IPS DF 4.7 (cell line): ENCODE measurements at regions not wholly inside any gene's neighbourhood (a gene's known extent, or its start where the extent isn't known, plus 50 kb on each side); places are given as distances from the start of the nearest gene placed in this dataset.
A peak's percentile ranks its signal among the peaks of the same experiment; 100 is the strongest.

Experiments used
- DNase-seq: peaks from one replicate; pipeline ENCODE4 v3.0.0-alpha.2; 2013; ENCODE audit warnings: low spot score; ENCODE audit errors: extremely low read depth

DNA sequence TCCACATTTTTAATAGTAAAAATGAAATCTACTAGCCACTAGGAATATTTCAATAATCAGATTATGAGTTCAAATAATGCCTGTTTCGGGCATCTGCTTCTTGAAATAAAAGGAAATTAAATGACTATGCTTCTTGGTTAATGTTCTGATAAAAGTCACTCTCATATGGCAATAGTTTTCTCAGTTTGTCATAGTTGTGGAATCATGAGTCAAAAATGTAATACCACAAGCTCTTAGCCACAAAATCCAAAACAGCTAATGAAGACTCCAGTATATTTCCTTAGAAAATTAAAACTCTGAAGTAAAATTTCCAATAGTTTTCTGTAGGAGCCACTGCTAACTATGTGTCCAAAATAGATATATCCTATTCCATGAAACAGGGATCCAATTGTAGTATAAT is 676.3 kb upstream of the CDH8 start:
- no peak for DNase-seq

DNA sequence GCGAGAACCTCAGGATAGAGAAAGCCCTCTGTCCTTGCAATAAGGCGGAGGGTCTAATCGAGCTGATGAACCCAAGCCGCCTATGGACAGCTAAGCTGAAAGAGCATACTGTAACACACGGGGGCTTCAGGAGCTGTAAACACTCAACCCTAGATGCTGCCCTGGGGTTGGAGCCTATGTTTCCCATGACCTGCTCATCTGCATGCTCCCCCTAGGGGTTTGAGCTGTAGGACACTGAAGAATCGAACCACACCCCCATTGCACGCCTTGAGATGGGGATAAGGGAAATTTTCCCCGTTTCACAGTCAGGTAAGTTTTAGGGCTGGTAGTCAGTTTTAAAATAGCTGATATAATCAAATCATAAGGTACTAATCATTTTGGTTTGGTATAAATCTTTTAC is 675.6 kb upstream of the CDH8 start:
- peak; percentile 7 for DNase-seq

DNA sequence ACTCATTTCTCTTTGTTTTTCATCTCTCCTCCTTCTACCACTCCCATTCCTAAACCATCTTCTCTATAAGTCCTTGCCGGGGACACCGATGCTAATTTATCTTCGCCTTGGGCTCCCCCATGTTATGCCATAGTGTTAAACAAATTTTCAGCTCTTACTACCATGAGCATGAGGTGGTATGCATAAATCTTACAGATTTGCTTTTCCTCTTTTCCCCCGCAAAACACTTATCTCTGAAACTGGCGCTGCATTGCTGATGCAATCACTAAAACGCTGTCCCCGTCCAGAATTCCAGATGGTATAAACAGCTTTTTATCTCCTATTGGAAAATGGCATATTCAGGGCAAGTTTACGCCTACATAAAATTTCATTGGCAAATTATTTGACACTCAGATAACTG is 673.6 kb upstream of the CDH8 start:
- DNase-seq = no peak

DNA sequence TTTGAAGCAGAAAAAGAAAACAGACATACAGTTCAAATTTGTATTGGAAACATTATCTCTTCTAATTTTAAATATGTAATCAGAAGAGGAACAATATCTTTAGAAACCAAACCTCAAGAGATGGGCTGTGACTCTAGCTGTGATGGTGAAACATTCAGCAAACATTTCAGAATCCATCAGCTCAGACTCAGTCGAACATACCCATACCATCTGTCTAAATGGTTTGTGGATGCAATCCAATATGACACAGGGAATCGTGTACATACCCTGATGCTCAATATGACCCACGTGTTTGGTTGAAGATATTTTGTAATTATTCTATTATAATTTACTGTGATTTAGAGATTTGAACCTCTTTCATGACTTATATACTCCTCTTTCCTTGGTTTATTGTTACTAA is 665.2 kb upstream of the CDH8 start:
- no peak for DNase-seq

DNA sequence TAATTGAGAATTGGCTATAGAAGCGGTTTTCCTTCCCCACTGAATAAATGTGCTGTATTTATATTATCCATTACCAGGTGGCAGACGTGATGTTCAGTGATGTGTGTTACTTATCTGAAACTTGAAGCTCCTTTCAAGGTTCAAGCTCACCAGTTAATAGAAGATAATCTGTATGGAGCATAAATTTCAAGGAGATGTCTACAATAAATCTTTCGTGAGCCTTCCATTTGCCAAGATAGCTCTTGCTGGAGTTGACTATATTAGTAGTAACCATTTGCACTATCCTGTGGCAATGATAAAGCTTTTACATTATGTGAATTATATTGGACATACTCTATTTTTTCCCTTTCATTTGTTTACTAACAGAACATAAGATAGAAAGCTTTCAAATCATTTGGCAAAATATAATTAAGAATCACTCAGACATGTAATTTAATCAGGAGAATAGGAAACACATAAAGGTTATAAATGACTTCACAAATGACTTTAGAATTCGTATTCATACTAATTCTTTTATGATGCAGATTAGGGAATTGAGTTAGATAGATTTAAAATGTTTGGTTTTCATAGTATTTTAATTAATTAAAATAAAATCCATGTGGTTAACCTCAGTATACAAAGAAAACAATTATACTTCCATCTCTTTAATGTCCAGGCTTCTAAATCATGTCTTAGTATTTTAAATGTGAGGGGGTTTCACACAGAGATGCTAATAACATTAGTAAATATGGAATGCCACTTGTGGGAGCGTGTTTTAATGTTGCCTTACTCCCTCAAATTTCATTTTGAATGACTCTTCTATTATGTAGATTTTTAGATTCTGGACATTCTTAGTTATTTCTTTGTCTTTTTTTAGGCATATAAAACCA is 664.4 kb upstream of the CDH8 start:
- no peak for DNase-seq

DNA sequence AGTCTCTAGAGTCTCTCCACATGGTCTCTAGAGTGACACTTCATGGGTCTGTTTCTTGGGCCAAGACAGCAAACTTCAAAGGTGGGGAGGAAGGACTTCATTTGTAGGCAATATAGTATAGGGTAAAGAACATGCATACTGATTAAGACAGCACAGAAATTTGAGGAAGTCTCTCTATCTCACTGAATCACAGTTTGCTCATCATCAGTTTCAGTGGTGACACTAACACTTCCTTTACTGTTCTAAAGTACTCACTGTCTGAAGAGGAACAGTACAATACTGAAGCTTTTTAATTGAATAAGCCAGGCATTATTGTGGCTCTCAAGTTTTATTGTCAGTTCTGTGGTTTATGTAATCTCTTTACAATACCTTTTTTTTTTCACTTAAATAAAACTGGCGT is 656.4 kb upstream of the CDH8 start:
- no peak for DNase-seq

DNA sequence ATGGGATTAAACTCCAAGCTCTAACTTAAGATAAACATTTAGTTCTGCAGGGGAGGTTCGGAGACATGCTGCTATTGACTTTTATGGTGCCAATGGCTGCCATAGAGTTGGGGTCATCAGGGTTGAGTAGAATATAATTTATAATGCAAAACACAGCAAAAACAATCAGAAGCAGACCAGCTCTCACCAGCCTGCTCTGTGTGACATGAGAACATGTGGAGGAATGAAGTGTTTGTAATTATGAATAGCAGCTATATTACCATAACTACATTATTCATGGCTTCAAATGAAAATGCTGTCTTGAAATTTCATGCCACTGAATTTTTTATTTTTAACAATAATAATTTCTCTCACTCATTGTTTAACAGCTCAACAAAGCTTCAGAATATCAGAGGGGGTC is 645.6 kb upstream of the CDH8 start:
- DNase-seq = no peak

DNA sequence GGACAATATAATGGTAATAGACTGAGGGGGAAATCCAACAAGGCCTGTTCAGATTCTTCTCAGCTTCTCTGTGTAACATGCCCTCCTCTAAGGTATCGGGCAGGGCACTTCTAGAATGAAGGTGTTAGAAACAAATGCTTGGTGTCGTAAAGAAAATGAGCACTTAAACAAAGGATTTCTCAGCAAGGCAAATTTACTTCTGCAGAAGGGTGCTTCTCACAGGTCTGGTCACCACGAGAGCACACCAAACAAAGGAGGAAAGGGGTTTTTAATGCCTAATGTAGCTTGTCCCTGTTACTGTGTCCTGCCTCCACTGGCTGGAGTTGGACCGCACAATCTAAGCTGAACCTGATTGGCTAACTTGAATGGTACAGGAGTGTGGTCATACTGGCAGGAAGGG is 642.6 kb upstream of the CDH8 start:
- no peak for DNase-seq

DNA sequence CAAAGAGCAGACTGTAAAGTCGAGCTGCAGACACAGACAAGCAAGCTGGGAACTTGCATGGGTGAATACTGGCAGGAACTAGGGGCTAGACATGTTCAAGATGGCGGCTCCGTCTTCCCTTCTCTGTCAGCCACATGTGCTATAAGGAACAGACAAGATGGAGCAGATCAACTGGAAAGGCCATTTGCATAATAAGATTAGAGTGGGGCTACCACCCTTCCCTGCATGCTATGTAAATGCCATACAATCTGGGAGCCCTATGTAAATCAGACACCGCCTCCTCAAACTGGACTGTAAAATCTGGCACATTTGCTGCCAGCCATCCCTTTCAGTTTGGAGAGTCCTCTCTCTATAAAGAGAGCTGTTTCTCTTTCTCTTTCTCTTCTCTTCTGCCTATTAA is 640.1 kb upstream of the CDH8 start:
- DNase-seq = no peak

DNA sequence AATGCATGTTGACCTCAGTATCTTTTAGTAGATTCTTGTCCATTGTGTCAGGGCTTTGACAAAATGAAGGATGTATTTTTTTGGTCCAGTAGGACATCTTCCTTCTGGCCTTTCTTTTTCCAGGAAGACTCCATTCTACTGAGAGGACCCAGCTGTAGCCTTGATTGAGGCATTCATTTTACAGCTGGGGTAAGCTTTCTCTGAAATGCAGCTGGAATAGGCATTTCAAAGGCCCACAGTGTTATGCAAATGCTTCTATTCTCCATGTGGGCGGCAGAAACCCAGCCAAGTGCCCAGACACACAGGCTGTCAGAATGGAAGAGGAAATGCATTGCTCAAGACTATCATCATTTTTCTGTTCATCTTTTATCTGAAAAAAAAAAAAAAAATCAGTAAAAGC is 629.0 kb upstream of the CDH8 start:
- DNase-seq = peak; percentile 64

DNA sequence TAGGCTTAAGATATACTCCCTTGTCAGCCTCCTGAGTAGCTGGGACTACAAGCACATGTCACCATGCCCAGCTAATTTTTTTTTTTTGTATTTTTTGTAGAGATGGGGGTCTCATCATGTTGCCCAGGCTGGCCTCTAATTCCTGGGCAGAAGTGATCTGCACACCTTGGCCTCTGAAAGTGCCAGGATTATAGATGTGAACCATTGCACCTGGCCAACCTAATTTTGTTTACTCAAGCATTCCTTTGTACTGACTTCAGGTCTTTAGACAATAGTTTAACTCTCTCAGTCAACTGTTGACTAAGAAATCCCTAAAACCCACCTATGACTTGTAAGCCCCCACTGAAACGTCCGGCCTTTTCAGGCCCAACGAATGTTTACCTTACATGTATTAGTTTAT is 628.3 kb upstream of the CDH8 start:
- no peak for DNase-seq

DNA sequence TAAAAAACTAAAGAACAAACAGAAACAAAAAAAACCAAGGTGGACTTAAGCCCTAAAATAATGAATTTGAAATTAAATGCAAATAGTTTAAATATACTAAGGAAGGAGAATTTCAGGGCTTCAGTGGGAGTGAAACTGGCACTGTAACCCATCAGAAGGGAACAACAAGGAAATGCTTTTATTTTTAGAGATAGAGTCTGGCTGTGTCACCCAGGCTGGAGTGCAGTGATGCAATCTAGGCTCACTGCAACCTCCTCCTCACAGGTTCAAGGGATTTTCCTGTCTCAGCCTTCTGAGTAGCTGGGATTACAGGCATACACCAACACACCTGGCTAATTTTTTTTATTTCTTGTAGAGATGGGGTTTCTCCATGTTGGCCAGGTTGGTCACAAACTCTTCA is 625.2 kb upstream of the CDH8 start:
- DNase-seq = no peak

DNA sequence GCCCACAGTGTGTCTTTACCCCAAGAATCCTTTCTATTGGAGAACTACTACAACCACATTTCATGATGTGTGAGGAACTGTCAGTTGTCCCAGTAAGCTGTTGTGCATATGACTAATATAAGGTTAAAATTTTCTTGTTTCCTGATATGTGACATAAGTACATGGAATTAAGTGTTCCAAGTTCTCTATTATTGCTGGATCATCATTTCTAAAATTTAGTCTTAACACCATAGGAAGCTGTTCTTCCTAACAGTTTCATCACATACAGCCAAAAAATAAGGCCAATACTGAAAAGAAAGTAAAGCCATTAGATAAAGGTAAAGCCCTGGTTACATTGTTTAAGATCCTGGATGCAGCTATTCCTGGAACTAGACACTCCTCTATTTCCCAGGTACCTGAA is 620.9 kb upstream of the CDH8 start:
- DNase-seq = no peak

DNA sequence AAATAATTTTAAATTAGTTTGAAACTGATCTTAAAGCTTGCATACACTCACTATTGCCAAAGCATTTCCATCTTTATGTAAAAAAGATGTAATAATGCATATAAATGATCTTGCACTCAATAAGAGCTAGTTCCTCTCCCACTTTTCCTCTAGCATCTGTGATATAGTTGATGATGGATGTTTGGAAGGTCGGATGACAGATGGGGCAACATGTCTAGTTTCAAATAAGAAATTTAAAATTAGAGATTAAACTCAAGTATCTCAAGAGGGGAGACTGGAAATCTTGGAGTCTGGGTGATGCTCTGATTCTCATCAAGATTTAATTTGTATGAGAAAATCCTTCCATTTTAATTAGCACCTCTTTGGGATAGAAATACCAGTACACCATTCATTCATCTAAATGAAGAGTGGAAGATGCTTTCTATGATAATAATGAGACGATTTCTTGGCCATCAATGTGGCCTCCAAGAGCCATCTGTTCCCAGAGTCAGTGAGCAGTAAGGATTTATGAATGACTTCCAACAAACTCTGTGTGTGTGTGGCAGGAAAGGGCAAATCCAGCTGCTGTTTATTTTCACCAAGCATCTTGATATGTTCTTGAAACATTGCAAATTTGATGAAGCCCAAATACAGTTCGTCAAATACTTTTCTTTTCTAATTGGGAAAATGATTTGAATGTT is 616.3 kb upstream of the CDH8 start:
- DNase-seq = no peak

DNA sequence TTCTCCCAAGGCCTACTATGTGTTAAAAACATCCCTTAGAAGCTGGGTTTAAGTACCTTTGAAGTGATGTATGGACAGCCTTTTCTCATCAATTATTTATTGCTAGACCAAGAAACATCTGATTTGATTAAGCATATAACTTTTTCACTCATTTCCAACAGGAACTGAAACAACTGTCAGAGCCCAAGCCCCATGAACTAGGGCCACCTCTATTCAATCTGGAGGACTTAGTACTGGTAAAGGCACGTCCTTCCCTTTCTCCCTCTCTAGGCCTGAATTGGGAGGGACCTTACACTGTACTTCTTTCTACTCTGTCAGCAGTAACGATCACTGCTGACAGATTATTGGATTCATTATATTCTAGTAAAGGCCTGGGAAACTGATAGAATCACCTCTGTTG is 612.0 kb upstream of the CDH8 start:
- DNase-seq = no peak

DNA sequence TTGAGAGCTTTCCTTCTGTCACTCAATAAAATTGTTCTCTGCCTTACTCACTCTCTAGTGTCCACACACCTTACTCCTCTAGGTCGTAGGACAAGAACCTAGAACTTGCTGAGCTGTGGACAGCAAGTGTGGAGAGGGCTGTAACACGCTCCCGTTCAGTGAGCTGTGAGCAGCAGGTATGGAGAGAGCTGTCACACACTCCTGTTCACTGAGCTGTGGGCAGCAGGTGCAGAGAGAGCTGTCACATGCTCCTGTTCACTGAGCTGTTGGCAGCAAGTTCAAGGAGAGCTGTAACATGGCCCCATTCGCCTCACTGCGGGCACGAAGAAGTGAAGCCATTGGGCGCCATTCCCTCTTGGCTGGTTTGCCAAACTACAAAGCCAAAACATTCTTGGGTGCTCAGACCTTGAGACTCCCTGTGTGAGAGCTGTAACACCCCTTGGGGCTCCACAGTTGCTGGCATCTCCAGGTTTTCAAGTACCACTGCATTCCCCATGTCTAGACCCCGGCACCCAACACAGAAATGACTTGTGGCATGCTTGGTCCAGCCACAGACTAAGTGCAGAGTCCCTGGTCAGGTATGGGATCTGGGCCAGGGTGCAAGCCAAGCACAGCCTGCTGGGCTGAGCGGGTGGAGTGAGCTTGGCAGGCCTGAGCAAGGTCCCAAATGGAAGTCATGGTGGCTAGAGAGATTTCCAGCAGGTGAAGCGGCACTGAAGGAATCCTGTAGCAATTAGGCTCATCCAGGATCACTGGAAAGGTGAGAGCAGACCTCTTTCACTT is 608.0 kb upstream of the CDH8 start:
- no peak for DNase-seq

DNA sequence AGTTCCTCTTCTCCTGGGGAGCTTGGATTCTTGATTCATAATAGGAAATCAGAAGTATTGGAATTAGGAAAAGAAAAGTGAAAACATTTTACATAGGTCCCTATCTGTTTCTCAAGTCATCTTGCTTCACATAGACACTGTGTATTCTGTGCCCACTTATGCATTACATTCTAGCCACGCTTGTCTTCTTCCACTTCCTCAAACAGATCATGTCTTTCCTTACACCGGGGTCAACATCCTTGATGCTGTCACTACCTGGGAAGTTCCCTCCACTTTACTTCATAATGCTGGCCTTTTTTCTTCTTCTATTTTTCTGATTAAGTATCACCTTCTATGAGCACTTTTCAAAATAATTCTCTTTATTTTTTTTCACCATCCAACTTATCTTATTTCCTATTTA is 606.4 kb upstream of the CDH8 start:
- no peak for DNase-seq

DNA sequence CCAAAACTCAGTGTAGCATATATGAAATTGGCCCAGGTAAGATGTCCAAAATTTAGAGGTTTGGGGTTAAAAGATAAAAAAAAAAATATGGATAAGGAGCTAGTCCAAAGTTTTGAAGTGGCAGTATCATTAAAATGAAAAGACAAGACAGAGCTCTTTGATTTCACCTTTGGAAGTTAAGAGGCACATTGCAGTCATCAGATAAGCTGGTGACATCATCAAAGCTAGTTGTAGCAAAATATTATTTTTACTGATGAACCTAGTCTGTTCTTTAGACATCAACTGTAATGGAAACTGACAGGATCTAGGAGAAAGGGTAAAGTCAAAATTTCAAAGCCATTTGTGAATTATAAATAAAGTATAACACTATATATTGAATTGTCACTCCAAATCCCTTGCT is 603.7 kb upstream of the CDH8 start:
- DNase-seq = no peak

DNA sequence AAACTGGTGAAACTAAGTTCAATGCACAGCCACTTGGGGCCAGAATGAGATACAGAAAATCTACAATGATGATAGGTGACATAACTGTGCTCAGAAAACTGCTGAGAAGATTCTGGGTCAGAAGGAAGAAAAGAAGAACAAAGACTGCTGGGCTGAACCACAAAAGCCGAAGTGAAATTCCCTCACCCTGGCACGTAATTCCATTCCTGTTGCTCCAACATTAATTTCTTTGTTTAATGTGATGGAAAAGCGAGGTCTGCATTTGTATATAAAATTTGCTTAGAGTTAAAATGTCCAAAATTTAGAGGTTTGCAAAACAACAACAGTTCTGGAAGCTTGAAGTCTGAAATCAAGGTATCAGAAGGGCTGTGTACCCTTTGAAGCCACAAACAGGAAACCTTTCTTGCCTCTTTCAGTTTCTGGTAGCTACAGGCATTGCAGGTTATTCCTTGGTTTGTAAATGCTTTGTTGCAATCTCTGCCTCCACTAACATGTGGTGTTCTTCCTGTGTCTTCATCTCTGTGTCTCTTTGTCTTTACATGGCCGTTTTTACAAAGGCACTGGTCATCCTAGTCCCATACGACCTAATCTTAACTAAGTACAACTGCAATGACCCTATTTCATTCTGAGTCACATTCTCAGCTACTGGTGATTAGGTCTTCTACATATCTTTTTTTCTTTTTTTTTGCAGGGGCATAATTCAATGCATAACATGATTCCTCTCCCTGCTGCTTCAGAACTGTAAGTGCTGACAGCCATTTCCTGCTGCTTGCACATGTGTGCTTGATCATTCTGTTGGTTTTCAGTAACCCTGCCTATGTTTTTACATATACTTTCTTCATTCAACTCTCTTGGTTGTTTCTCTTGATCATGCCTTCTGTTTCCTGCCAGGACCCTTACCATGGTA is 603.0 kb upstream of the CDH8 start:
- DNase-seq = no peak

DNA sequence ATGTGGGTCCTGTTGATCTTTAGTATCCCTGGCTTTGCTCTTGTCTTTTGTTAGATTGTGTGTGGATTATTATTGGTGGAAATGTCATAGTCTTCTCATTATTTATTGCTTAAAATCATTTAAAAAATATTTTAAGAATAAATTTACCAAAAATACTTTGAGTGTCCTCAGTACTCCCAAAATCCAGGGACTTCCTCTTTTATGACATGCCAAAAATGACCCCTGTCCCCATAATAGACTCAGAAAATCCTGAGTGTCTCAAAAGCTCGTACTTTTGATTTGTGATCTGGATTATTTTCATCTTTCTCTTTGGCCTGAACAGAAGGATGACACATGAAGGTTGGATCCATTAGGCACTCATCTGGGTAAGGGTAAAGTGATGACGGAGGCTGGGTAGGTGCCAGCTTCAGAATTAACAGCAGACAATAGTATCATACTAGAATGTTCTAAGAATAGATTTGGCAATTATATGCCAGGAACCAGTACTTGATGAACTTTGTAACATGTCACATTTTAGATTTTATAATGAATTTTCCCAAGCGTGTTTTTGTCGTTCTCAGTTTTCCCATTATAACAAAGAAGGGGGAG is 602.2 kb upstream of the CDH8 start:
- DNase-seq = no peak

DNA sequence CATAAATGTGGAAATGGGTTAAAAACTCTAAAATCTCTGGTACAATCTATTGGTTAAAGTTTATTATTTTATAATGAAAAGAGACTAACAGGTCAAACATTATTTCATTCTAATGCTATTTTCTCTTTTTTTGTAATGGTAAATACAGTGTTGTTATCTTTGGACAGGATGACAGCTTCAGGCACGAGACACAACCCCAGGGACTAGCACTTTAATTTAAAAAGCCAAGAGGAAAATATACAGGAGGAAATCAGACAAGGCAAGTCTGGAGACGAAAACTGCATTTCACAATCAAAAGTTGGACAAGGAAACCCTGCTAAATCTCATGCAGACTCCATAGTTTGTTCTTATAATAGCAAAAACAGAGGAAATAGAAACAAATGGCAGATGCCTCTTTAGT is 589.1 kb upstream of the CDH8 start:
- DNase-seq = no peak
